ENCODE measurements at regions not wholly inside any gene's neighbourhood (a gene's known extent, or its start where the extent isn't known, plus 50 kb on each side); places are given as distances from the start of the nearest gene placed in this dataset.

DNA sequence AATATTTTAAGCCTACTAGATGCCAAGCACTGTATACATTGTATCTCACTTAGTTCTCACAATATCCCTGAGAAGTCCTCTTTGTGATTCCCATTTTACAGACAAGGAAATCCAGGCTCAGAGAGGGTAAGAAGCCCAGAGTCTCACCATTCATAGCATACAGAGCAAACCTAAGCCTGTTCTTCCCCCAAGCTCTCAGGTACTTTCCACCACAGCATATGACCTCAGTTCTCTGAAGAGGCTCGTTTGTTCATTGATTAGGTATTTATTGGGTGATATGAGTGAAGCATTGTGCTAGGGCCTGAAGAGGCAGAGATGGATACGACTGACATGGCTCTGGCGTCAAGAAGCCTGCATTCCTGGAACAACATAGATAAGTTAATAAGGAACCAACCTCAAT, 310.9 kb upstream of the UMPS start:
- H4K8ac ChIP-seq (ENCODE audit: extremely low read depth, insufficient read depth, low read length) = no peak overlapping the region
- H2AFZ ChIP-seq (ENCODE audit: low read length) = no peak overlapping the region
- H2BK120ac ChIP-seq (replicated peaks; ENCODE audit: low read depth, low read length) = no peak overlapping the region
- H3K9ac ChIP-seq (replicated peaks in 1 of 4; ENCODE audit: extremely low read depth in 1 of 4, low read depth in 3 of 4, low read length in 3 of 4) = no peak overlapping the region
- no peak overlapping the region for H3K14ac ChIP-seq (ENCODE audit: insufficient read length)
- no peaks in the 10 kb centered on the region for H3K27me3 ChIP-seq (replicated peaks in 1 of 4; ENCODE audit: control insufficient read depth in 3 of 4, extremely low read depth in 1 of 4, insufficient read depth in 3 of 4, low read length in 3 of 4)
- CTCF ChIA-PET (ENCODE audit: partially characterized antibody) = no interaction called here
- no peak for DNase-seq (ENCODE audit: low read depth in 1 of 2, low spot score in 2 of 2)
- H2AK5ac ChIP-seq (ENCODE audit: low read depth, low read length) = no peak overlapping the region
- H3K56ac ChIP-seq (replicated peaks; ENCODE audit: insufficient read length, low read depth, low read length) = no peak overlapping the region
- H2BK20ac ChIP-seq (ENCODE audit: low read length) = no peak overlapping the region
- H3K23me2 ChIP-seq (ENCODE audit: low read depth, low read length) = no peaks in the 10 kb centered on the region
- no peaks in the 10 kb centered on the region for H3K9me3 ChIP-seq (ENCODE audit: insufficient read depth in 2 of 2, low read depth in 1 of 2, low read length in 1 of 2)
- no peak overlapping the region for H2BK15ac ChIP-seq (ENCODE audit: low read length)
- H3K79me2 ChIP-seq (ENCODE audit: control insufficient read depth in 1 of 2, insufficient read depth in 2 of 2, low read length in 2 of 2) = no peaks in the 10 kb centered on the region
- no peak overlapping the region for H3K18ac ChIP-seq (ENCODE audit: extremely low read depth, low read length)
- TF ChIP-seq USF2 (IDR thresholded peaks at IDR 0.05; ENCODE audit: low read length) (no peak), EGR1 (IDR thresholded peaks at IDR 0.05; ENCODE audit: borderline replicate concordance, low read depth, low read length) (no peak), SIRT6 (IDR thresholded peaks at IDR 0.05; ENCODE audit: low read length) (no peak), JUN (IDR thresholded peaks at IDR 0.05; ENCODE audit: low read depth, low read length) (no peak), JUND (IDR thresholded peaks at IDR 0.05; ENCODE audit: low read length) (no peak), BACH1 (IDR thresholded peaks at IDR 0.05; ENCODE audit: low read length) (no peak), SP2 (IDR thresholded peaks at IDR 0.05; ENCODE audit: low read length) (no peak), MAX (IDR thresholded peaks at IDR 0.05) (no peak), RAD21 (IDR thresholded peaks at IDR 0.05 in 1 of 2, conservative IDR thresholded peaks at IDR 0.05 in 1 of 2; ENCODE audit: low read depth in 2 of 2, low read length in 2 of 2) (no peak), CHD1 (IDR thresholded peaks at IDR 0.05; ENCODE audit: low read depth, low read length) (no peak), CBX5 (IDR thresholded peaks at IDR 0.05; ENCODE audit: low read depth, low read length) (no peak), SRF (IDR thresholded peaks at IDR 0.05; ENCODE audit: low read depth, low read length) (no peak)
- H3K36me3 ChIP-seq (ENCODE audit: control insufficient read depth in 2 of 4, insufficient read depth in 4 of 4, low read length in 3 of 4) = no peaks in the 10 kb centered on the region
- no peak overlapping the region for H3K4me2 ChIP-seq (ENCODE audit: insufficient read depth in 1 of 2, low read depth in 2 of 2, low read length in 2 of 2)
- 88% methylated on average over 3 of the region's 3 CpGs; no CpG with 5 or more reads in 1 of the 2 experiments for WGBS, 2 experiments (ENCODE audit: extremely low coverage in 1 of 2, insufficient coverage in 1 of 2, insufficient read length in 1 of 2, insufficient replicate concordance in 2 of 2, low coverage in 1 of 2, low lambda C conversion rate in 2 of 2, missing lambda C conversion rate in 1 of 2)
- no peak overlapping the region for H3K4me3 ChIP-seq (ENCODE audit: extremely low read depth in 1 of 4, insufficient read depth in 2 of 4, low read depth in 3 of 4, low read length in 4 of 4)
- H2BK12ac ChIP-seq (ENCODE audit: low read depth, low read length) = no peak overlapping the region
- POLR2A ChIA-PET (ENCODE audit: partially characterized antibody) = no interaction called here
- no peak overlapping the region for H4K91ac ChIP-seq (replicated peaks; ENCODE audit: insufficient read length, low read length)
- no peak for FAIRE-seq
- H3K27ac ChIP-seq (ENCODE audit: low read depth, low read length) = no peak overlapping the region
- H3K4me1 ChIP-seq (replicated peaks in 1 of 4; ENCODE audit: control insufficient read depth in 3 of 4, insufficient read depth in 4 of 4, low read length in 3 of 4) = no peaks in the 10 kb centered on the region
- H4K20me1 ChIP-seq (replicated peaks in 1 of 2; ENCODE audit: control insufficient read depth in 1 of 2, insufficient read depth in 2 of 2, low read length in 2 of 2) = no peaks in the 10 kb centered on the region
- no peak overlapping the region for H3K23ac ChIP-seq (ENCODE audit: insufficient read length)
- H3K79me1 ChIP-seq (ENCODE audit: low read depth, low read length) = no peaks in the 10 kb centered on the region
- no peak overlapping the region for H4K5ac ChIP-seq (ENCODE audit: insufficient read length, low read depth, low read length)
- no peak overlapping the region for H2BK5ac ChIP-seq (ENCODE audit: low read depth, low read length)
- no peak overlapping the region for H3K4ac ChIP-seq (replicated peaks; ENCODE audit: insufficient read length, low read depth, low read length)
